NB4 (cell line): ENCODE measurements at regions not wholly inside any gene's neighbourhood (a gene's known extent, or its start where the extent isn't known, plus 50 kb on each side); places are given as distances from the start of the nearest gene placed in this dataset.

Experiments
- TF ChIP-seq, protein P1 (sequence below): IDR thresholded peaks from one replicate; pipeline ENCODE4 v1.5.1; 2012; ENCODE audit warnings: low read depth, low read length
- TF ChIP-seq, protein P2 (sequence below): IDR thresholded peaks from 2 replicates; pipeline ENCODE4 v1.6.1; 2011; ENCODE audit warnings: low read depth, low read length

DNA sequence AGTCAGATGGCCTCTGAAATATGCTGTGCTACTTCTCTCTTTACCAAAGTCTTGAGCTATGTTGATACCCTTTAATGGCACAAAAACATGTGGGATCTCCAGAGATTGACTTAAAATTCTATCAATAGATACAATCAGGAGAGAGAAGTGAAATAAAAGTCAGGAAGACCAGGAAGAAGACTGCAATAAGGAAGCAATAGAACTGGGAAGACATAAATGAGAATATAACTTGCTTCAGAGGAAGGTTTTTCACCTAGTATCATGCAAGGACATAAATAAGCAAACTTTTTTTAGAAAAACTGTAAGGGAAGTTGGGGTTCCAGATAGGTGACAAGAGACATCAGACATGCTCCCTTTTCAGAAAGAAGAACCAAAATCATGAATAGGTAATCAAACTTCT lies 227.3 kb downstream of the XPNPEP1 start:
- TF ChIP-seq, protein P1, sequence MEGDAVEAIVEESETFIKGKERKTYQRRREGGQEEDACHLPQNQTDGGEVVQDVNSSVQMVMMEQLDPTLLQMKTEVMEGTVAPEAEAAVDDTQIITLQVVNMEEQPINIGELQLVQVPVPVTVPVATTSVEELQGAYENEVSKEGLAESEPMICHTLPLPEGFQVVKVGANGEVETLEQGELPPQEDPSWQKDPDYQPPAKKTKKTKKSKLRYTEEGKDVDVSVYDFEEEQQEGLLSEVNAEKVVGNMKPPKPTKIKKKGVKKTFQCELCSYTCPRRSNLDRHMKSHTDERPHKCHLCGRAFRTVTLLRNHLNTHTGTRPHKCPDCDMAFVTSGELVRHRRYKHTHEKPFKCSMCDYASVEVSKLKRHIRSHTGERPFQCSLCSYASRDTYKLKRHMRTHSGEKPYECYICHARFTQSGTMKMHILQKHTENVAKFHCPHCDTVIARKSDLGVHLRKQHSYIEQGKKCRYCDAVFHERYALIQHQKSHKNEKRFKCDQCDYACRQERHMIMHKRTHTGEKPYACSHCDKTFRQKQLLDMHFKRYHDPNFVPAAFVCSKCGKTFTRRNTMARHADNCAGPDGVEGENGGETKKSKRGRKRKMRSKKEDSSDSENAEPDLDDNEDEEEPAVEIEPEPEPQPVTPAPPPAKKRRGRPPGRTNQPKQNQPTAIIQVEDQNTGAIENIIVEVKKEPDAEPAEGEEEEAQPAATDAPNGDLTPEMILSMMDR = no peak
- TF ChIP-seq, protein P2, sequence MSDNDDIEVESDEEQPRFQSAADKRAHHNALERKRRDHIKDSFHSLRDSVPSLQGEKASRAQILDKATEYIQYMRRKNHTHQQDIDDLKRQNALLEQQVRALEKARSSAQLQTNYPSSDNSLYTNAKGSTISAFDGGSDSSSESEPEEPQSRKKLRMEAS = no peak
